ENCODE measurements at regions not wholly inside any gene's neighbourhood (a gene's known extent, or its start where the extent isn't known, plus 50 kb on each side); places are given as distances from the start of the nearest gene placed in this dataset.

DNA sequence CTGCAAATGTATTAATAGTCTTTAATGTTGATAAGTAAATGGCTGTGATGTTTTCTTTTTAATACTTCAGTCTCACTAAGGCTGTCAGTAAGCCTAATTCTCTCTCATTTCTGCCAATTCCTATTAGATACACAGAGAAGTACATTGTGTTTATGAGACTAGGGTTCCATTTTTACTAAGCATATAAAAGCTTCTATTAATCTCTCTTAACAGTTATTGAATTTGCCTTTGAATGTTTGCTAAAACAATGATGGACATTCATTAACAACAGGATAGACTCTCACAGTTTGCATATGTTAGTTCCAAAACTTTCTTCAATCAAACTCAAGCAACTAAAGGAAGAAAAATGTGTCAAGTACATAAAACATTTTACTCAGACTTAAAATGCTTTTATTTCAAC lies 659.3 kb downstream of the TLE1 start:
- TF ChIP-seq, protein P1, sequence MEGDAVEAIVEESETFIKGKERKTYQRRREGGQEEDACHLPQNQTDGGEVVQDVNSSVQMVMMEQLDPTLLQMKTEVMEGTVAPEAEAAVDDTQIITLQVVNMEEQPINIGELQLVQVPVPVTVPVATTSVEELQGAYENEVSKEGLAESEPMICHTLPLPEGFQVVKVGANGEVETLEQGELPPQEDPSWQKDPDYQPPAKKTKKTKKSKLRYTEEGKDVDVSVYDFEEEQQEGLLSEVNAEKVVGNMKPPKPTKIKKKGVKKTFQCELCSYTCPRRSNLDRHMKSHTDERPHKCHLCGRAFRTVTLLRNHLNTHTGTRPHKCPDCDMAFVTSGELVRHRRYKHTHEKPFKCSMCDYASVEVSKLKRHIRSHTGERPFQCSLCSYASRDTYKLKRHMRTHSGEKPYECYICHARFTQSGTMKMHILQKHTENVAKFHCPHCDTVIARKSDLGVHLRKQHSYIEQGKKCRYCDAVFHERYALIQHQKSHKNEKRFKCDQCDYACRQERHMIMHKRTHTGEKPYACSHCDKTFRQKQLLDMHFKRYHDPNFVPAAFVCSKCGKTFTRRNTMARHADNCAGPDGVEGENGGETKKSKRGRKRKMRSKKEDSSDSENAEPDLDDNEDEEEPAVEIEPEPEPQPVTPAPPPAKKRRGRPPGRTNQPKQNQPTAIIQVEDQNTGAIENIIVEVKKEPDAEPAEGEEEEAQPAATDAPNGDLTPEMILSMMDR (IDR thresholded peaks at IDR 0.05; ENCODE audit: insufficient read depth, low read length, poor library complexity, severe bottlenecking), result no peak
- no peak for TF ChIP-seq EZH2phosphoT487 (conservative IDR thresholded peaks at IDR 0.05; ENCODE audit: low read length)
